HG02642 (cell line): ENCODE measurements at regions not wholly inside any gene's neighbourhood (a gene's known extent, or its start where the extent isn't known, plus 50 kb on each side); places are given as distances from the start of the nearest gene placed in this dataset.

Source experiments
- ATAC-seq: cut with Tn5 transposase; IDR thresholded peaks from one replicate; pipeline ENCODE4 v1.9.1; 2021; ENCODE audit warnings: mild to moderate bottlenecking; ENCODE audit not compliant: unreplicated experiment, poor library complexity

DNA sequence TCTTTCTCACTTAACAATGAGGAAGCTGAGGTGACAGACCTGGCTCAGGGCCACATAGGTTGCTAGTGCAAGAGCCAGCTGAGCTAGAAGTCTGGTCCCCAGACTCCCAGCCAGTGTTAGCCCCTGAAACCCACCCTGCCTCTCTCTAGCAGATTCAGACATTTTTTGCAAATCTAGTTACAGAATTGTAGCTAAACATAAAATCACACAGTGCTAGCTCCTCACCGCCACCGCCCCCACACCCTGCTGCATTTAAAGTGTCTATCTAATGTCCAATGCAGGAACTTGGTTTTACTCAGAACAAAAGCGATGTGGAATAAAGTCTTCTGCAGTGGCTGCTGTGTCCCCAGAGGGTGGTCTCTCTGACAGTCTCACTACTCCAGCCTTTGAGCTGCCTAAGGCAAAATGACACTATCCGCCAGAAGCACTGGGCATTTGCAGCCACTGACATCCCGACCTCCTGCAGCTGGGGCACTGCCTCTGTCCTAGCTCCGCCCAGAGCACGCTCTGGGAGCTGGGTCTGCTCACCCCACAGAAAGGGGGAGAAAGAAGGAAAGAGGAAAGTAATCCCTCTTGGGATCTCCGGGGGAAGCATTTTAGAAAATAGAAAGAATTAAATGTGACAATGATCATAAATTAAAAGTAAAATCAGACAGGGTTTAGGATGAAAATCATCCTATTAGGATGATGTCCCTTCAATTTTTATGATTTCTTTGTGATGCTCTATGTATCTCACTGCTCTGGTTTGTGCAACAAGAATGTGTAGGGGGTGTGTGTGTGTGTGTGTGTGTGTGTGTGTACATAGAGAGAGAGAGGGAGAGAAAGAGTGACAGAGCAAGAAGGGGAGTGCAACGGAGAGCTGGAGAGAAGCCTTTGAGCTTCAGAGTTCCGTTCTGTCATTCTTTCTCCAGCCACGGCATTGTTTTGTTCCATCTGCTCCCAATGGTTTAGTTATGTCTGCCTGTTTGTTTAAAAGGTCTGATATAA lies 50.5 kb upstream of the ST8SIA3 start:
- no peak for ATAC-seq
